ENCODE measurements at regions not wholly inside any gene's neighbourhood (a gene's known extent, or its start where the extent isn't known, plus 50 kb on each side); places are given as distances from the start of the nearest gene placed in this dataset.

DNA sequence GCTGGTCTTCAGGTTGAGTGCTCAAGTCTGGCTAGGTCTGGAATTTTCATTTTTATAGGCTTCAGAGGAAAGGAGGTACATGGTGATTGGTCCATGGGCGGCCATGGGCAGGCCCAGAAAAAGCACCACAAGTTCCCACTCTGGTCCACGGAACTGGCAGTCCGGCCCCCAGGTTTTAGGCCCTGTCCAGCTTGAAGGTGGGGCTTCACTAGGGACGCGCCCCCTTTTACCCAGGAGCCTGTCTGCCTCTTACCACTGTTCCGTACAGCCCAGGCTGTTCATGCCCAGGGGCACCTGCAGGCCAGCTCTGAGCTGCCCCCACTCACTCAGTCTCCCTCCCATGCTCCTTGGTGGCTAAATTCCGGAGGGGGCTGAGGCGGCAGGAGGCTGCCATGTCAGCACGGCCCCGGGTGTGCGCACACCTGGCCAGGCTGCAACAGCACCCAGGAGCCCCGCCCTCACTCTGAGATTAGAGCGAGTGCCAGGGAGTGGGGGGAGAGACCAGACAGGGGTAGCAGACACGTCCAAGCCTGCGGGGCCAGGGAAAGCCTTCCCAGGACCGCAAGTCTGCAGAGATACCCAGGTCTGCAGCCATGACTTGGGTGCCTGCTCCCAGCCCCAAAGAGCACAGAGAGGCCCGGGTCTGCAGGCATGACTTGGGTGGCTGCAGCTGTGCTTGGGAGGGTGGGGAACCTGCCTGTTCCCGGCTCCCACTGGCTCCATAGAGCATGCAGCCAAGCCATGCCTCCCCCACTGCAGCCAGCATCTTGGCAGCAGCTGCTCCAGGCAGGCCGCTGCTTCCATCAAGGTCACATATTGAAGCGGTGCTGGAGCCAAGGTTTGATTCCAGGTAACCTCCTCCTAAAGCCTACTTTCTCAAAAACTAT lies 390.2 kb upstream of the SGCD start:
- no peak for DNase-seq

DNA sequence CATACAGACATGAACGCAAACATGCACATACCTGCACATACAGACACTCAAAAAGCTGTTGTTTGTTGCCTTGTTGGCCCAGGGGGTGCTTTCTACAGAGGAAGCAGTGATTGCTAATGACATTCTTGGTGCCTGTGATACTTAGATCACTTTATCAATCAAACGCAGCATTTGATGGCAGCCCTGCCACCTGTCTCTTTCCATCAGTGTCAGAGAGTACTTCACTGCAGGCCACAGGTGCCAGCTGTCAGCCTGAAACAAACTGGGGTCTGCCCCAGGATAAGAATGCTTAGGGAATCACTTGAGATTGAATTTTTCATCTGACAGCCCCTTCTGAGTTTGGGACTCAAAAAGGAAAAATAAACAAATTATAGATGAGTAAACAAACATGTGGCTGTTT lies 388.9 kb upstream of the SGCD start:
- no peak for DNase-seq

DNA sequence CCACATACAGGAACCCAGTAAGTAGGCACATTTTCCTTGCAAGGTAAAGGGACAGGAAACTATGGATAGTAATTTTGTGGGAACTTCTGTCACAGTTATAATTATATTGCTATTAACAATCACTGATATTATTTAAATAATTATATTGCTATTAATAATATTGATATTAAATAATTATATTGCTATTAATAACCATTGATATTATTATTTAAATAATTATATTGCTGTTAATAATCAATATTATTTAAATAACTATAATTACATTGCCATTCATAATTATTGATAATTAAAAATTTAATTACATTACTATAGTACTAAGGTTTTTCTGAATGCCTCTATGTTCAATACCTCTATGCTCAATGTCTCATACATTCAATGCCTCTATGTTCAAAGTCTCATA lies 385.6 kb upstream of the SGCD start:
- DNase-seq = no peak

DNA sequence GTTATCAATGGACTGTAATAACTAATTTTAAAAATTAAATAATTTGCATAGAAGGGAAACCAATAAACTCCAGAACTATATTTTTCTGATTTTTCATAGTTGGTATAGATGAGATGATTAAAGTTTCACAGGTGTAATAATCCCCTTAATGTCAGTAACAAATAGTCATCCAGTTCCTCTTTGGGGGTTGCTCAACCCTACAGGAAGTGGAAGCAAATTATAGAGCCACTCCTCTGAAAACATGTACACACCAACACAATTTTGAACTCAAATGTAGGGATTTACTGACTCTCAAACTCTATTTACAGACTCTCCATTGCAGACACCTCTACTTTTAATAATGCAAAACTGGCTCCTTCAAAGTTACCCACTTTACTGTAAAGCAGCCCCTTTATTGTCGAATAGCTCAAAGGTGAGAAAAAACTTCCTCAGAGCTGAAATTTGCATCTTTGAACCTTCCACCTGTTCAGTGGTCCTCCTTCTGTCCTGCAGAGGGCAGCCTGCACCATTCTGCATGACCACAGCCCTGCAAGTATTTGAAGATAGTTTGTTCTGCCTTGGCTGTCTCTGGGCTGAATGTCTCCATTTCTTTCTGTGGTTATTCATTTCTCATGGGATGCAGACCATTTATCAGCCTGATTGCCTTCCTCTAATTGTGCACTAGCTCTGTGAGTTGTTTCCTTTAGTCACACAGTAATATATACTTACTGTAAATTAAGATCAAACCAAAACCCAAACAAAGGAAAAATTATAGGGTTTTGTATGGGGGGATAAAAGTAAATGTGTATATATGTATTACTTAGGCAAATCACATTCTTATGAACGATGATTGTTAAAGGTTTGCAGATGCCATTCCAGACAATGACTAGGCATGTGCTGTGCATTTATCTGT lies 383.2 kb upstream of the SGCD start:
- DNase-seq = peak; percentile 27

DNA sequence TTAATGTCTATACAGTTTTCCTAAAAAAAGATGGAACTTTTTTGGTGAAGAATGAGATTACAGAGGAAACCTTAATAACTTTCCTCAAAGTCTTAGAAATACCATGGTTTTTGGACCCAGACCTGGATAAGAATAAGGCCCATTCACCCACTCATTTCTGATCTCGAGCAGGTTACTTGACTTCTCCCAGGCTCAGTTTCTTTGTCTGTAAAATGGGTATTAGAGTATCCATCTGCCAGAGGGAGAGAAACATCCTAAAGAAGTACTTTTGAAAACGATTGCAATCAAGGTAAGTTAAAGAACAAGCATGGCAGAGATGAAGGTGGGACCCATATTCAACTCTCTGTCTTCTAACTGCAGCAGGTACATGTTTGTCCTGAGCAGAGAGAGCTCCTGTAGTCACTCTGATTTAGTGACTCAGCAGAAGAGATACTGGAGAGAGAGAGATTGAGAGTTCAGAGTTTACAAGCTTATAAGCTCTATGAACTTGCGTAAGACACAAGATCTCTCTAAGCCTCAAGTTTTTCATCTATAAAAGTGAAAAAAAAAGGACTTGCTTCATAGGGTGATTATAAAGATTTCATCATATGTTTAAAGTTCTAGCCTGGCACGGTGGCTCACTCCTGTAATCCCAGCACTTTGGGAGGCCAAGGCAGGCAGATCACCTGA lies 379.4 kb upstream of the SGCD start:
- DNase-seq = no peak

DNA sequence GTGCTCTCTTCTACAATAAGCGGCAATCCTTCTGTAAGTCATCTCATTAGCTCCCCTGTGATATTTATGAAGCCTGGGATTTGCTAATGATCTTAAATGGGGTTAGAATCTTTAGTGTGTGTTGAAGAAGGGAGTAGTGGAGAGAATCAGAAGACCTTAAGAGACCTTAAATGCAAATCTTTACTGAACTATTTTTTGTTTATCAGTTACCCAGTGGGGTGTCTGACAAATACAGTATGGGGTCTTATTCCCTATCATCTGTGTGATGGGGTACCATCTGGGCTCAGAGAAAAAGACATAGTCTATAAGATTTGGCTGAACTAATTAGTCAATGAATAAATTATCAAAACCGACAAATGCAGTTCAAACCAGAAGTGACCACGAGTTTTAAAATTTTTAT lies 378.4 kb upstream of the SGCD start:
- no peak for DNase-seq

DNA sequence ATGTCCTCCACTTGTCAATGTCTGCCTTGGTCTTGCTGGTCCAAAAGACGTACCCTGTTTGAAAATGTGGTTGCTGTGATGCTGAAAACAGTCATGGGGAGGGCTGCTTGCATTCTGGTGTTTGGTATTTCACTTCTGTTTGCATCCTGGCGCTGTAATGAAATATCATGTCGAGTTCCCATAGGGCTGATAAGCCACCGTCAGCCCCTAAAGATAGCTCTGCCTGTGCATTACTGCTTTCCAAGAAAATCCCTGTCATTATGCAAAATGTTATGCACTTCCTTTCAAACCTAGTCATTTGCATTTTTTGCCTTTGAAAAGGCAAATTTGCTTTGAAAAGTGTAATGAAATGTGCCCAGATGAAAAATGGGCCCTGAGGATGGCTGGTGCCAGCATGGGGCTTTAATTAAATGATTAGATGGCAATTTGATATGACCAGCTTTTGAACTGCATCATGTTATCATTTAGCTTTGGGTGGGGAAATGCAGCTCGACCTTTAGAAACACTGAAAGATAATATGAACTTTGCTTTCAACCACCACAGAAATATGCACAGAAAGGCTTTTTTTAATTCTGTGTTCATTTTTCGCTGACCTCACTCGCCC lies 374.4 kb upstream of the SGCD start:
- no peak for DNase-seq

DNA sequence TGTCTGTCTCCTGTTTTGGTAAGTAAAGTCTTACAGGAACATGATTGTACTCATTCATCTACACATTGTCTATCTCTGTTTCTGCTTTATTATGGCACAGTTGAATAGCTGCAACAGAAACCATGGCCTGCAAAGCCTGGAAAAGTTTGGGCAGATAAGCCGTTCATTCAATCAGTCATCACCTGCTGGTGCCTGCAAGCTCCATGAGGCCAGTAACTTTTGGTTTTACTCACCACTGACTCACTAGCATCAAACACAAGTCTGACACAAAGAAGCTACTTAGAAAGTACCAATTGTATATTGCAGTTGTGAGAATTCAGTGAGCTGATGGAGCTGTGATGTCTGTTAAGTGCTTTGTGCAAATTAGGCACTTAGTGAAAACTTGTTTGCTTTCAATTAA lies 373.6 kb upstream of the SGCD start:
- no peak for DNase-seq

DNA sequence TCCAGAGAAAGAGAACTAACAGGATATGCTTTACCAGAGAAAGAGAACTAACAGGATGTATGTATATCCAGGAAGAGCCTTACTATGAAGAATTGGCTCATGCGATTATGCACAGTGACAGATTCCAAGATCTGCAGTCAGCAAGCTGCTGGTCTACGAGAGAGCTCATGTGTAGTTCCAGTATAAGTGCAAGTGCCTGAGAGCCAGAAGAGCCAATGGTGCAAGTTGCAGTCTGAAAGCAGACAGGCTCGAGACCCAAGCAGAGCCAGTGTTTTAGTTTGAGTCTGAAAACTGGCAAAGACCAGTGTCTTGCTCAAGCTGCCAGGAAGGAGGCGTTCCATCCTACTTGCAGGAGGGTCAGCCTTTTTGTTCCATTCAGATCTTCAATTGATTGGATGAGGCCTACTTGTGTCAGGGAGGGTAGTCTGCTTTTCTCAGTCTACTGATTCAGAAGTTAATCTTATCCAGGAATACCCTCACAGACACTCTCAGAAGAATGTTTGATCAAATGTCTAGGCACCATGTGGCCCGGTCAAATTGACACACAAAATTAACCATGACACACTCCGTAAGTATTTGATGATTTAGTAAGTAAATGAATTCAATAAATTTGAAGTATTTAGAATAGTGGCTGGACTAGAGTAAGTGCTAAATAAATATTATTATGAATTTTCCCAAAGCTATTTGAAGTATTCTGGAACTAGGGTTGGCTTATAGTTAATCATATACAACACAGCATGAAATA lies 372.1 kb upstream of the SGCD start:
- DNase-seq = no peak

DNA sequence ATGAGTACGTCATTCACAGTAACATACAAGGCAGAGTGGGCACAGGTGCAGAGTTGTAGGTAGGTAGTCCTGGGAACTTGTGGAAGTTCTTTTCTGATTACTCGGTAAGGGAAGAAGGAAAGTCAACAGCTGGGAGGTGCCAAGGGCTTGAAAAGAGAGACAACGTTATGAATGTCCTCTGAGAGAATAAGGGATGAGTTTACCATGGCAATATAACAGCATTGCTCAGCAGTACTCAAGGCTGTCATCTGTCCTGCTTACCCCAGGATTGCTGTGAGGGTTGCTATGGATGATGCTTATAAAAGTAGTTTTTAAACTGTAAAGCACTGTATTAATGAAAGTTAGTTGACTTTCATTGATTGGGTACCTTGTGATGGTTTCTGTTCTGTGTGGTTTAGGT lies 369.1 kb upstream of the SGCD start:
- no peak for DNase-seq

DNA sequence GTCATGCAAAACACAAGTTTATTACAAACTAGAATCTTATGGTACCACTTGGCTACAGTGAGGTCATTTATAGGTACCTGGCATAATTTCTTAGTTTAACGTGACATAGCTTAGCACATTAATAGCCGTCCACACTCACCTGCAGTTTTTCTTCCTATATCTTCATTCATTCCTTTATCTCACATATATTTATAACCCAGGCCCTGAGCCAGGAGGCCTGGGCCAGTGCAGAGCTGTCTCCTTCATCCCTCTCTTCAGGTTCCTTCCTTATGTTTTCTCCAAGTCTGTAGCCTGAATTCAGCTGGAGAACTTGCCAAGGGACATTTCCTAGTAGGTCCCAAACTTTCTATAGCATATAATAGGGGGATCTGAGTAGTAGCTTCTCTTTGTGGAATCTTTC lies 367.9 kb upstream of the SGCD start:
- no peak for DNase-seq

DNA sequence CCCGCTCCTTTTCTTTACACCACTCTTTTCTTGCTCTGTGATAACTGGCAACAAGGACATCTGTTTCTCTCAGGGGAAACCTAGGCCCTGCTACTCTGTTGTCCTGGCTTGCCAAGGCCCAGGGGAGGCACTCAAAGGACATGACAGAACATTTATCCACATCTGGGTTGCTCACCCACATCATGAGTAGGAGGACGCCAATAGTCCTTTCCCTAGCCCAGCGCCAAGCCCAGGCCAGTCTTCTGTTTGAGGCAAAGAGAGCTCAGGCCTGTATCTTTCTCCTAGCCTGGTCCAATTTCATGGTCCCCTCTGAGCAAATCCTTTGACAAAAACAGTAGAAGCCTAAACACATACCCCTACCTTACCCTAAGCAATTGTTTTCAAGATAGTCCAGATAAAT lies 366.8 kb upstream of the SGCD start:
- no peak for DNase-seq

DNA sequence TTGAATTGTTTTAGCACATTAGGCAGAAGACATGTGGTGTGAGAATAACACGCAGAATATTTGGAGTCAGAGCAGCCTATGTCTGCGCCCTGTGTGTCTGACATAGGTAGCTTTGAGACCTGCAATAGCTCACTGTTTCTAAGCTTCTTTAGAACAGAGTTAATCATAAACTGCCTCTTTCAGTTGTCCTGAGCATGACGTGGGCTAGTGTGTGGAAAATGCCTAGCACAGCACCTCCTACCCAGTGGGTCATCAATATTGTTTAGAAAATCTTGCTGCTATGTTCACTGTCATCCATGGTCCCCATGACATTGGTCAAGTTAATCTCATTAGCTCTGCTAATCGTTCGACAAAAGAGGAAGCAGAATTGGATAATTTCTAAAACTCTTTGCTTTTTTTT lies 357.4 kb upstream of the SGCD start:
- no peak for DNase-seq

DNA sequence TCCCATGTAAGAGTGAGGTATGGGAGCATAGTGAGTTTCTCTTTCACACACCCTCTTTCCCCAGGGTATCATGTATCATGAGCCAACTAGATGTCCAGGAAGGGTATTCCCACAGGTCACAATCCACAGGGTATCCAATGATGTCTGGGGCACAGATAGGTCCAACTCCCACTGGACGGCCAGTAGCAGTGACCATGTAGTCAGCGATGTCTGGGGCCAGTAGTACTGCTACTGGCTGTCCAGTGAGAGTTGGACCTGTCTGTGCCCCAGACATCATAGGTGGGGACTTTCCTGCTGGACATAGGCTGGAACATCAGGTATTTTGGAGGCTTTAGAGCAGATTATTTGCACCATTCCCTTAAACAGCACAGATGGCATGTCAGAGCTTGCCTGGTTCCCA lies 352.6 kb upstream of the SGCD start:
- DNase-seq = no peak

DNA sequence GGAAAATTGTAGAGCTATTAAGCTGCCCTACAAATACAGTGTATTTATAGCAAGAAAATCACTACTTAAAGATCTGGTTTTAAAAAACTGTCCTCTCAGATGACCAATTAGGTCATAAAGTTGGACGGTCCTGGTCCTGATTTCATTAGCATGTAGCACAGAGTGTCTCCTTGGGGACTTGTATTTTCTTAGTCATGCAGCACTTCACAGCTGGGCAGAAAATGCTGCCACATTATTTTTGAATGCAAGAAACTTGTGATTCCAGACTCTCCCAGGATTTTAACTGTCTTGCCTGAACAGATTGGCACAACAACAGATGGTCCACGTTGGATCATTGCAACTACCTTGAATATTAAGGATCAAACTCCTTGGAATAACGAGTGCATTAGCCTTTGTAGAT lies 348.1 kb upstream of the SGCD start:
- DNase-seq = no peak

DNA sequence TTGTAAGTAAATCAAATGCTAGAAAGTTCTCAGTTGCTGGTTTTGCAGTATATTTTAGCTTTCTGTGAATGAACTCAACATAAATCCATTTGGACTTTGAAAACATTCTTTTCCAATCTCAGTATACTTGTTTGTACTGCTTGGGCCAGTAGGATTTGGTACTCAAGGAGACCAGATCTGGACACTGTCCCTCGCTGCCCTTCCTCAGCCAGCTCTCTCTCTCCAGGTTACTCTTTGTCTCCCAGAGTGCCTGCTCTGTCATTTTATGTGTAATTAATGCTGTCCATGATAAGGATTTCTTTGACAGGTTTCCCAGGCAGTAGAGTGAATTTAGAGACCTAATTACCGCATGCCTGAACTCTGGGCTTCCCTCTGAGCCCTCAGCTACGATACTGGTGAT lies 344.6 kb upstream of the SGCD start:
- DNase-seq = no peak

DNA sequence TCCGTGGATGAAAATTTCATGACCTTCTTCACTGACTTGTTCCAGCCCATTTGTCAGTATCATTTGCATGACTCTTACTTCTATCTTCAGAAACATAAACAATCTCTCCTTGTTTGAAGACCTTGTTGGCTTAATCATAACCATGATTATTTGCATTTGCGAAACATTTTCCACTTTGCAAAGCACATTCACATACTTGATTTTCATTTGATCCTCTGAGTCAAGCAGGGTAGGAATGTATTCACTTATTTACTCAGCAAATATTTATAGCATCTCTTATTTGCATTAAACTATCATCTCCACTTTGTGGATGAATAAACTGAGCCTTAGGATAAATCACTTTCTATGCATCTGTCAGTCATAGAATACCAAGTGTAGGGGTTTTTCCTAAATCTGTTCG lies 343.0 kb upstream of the SGCD start:
- DNase-seq = no peak

DNA sequence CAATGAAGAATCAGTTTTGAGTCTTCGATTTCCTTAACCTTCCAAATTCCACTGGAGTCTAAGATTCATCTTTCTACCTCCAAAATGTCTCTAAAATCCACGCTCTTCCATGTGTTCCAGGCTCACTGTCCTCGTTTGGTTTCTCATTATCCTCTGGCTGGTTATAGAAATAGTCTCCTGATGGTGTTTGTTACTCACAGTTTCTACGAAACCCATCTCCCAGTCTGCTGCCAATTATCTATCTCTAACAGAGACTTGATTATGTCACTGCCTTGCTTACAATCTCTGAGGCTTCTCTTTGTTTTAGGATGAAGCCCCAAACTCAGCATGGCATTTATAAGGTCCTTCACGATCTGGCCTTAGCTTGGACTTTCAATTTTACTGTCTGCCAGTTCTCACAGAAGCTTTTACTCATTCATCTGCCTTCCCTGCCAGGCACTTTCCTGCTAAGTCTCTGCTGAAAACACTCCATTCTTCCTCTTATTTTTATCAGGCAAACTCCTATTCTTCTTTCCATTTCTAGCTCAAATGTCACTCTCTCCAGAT lies 339.6 kb upstream of the SGCD start:
- no peak for DNase-seq

DNA sequence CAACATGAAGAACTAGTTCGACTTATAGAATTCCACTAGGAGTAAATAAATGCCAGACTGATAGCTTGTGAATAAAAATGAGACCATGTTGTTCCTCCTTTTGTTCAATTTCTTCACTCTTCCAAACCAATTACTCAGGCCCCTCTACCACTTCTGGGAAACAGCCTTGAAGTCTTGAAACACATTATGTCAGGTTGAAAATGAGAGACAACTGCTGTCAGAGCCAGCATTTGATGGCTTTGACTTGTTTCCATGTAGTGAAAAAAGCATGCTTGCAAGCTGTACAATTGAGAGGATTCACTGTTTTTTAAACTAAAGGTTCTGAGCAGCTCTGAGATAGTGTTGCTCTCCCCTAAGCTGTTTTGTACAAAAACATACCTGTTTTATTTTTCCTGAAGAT lies 337.1 kb upstream of the SGCD start:
- no peak for DNase-seq

DNA sequence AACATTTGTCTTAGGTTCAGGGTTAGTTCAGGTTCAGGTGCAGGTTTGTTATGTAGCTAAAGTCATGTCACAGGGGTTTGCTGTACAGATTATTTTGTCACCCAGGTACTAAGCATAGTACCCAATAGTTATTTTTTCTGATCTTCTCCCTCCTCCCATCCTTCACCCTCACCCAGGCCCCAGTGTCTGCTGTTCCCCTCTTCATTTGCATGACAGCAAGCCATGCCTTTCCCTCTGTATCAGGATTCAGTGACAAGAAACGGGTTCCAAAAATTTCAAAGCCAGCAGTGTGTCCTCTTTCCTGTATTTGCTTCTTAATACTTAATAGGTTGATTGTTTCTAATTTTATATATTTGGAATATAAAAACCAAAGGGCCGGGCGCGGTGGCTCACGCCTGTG lies 330.8 kb upstream of the SGCD start:
- no peak for DNase-seq

DNA sequence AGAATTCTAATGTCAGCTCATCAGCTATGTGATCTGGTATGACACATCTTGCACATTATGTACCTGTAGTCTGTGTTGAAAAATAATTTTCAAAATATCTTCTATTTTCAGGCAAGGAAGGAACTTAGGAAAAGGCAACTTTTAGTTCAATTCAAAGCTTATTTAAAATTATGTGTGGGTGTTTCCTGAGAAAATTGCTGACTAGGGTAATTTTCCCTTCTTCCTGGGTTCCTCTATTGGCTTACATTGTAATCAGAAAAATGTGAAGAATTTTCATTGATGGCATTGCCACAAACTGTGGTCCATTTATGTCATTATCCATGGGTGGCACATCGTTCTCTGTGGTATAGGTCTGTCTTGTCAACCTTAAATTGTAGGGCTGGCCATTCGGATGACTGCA lies 328.7 kb upstream of the SGCD start:
- no peak for DNase-seq

DNA sequence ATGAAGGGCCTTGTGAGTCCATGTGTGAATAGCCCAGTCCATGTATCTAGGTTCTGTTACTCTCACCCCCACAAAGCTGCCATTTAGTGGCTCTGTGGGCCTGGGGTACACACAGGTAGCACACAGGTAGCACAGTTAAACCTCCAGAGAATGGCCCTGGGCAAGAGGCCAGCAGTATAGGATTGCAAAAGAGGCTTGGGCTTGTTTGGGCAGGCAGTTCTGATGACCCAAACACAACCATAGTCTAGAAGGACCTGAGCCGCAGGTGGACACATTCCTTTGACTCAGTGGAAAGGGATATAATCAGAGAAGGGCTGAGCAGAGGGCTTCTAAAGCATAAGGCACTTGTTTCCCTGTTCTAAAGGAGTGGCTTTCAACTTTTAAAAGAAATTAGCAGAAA lies 326.8 kb upstream of the SGCD start:
- no peak for DNase-seq
